ENCODE measurements at regions not wholly inside any gene's neighbourhood (a gene's known extent, or its start where the extent isn't known, plus 50 kb on each side); places are given as distances from the start of the nearest gene placed in this dataset.

- no peak for DNase-seq (ENCODE audit: low read depth in 2 of 2)
These were observed 644.0 kb downstream of the PTPRC start for GRCh38 chr1:199282751-199283305.

DNA sequence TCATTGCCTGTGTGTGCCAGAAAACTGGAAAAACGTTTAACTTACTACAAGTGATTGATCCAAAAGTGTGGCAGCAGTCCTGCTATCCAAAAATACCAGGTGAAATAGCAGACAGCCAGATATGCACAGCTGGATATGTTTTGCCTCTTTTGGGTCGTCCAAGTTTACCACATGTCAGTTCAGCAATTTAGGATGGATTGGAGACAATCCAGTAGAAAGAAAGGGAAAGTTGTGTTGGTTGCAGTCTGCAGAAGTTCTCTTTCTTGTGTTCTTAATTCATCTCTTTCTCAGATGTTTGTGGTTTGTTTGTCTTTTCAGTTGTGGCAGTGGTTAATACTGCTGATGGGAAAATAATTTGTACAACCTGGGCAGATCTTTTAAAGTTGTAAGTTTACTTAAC, 645.0 kb downstream of the PTPRC start:
- no peak for DNase-seq (ENCODE audit: low read depth in 2 of 2)

DNA sequence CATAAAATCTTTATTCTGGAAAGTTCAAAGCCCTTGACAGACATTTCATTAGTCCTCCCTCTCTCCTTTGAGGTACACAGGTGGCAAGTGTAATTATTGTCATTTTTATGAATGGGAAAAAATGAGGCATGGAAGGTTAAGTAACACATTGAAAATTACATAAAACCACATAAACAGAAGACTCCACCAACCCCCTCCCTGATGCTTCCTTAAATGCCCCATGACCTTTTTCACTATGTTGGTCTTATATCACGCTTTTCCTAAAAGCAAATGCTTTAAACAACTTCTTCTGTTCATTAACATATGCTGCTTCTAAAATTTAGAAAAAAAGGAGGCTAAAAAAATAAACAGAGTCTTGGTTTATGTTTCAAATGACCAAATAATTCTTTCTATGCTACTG, 648.4 kb downstream of the PTPRC start:
- DNase-seq (ENCODE audit: low read depth in 2 of 2), result no peak

DNA sequence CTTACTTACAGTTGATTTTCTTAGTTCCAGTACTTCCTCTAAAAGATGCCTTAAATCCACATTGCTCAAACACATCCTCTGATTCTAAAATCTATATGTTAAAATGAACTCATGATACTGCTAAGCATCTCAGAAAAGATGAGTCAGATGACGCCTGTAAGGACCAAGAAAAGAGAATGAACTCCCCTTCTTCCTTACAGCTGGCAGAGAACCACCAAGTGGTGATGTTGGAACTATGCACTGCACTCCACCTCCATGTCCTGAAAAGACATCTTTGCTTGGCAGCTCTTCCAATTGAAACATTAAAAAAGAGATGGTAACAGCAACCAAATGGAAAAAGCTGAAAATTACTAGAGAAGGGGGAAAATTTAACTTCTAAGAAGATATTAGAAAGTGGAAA, 648.8 kb downstream of the PTPRC start:
- DNase-seq (ENCODE audit: low read depth in 2 of 2), result no peak

- DNase-seq (ENCODE audit: low read depth in 2 of 2), result no peak
These were observed 651.3 kb downstream of the PTPRC start for GRCh38 chr1:199290186-199290585.

GRCh38 chr1:199291022-199291740, 652.3 kb downstream of the PTPRC start:
- no peak for DNase-seq (ENCODE audit: low read depth in 2 of 2)

- DNase-seq (ENCODE audit: low read depth in 2 of 2), result no peak
These were observed 654.1 kb downstream of the PTPRC start for GRCh38 chr1:199292896-199293295.

DNA sequence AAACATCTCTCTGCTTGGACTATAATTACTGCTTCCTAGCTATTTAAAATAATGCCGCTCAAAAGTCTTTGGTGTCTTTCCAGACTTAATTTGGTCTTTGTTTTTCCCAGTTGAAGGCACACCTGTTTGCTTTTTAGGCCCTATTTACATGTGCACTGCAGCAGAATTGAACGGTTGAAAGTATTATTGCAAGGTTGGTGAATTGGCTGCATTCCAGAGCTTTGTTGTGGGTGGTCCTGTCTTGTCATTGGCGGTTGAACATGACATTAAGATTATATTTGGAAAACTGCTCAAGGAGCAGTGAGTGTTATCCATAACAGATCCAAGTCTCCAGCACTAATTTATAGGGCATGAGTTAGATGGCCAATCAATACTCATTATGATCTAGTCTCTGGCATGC, 656.3 kb downstream of the PTPRC start:
- no peak for DNase-seq (ENCODE audit: low read depth in 2 of 2)

GRCh38 chr1:199297174-199297573, 658.3 kb downstream of the PTPRC start:
- DNase-seq (ENCODE audit: low read depth in 2 of 2), result no peak

- no peak for DNase-seq (ENCODE audit: low read depth in 2 of 2)
These were observed 659.0 kb downstream of the PTPRC start for GRCh38 chr1:199297887-199298286.

- no peak for DNase-seq (ENCODE audit: low read depth in 2 of 2)
These were observed 660.0 kb downstream of the PTPRC start for GRCh38 chr1:199298825-199299224.

DNA sequence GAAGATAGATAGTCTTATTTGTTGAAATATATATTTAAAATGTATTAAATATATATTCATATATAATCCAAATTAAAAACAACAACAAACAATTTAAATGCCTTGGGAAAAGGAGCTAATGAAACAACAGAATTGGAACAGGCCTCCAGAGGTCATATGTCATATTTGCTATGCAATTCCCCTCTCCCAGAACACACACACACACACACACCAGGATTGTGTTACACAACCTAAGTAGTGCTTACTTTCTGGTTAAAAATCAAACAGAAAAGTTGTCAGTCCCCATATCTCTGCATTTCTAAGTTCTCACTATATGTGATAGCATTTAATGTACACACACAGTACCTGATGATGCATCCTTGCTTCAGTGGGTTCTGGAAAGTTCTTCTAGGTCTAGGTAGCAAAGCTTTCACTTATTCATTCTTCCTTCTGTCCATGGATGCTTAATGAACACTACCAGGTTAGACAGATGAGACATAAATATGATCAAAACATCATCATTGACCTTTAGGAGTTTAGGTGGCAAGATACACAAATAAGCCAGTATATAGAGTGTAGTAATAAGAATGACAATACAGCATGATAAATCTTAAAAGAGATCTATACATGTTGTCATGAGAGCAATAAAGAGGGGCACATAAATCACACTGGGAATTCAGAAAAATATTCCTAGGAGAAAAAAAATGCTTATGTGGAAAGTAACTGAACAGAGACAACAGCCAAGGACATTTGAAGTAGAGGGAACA, 662.8 kb downstream of the PTPRC start:
- no peak for DNase-seq (ENCODE audit: low read depth in 2 of 2)

- DNase-seq (ENCODE audit: low read depth in 2 of 2), result no peak
These were observed 663.7 kb downstream of the PTPRC start for GRCh38 chr1:199302554-199302953.

GRCh38 chr1:199303035-199303434, 664.2 kb downstream of the PTPRC start:
- no peak for DNase-seq (ENCODE audit: low read depth in 2 of 2)

DNA sequence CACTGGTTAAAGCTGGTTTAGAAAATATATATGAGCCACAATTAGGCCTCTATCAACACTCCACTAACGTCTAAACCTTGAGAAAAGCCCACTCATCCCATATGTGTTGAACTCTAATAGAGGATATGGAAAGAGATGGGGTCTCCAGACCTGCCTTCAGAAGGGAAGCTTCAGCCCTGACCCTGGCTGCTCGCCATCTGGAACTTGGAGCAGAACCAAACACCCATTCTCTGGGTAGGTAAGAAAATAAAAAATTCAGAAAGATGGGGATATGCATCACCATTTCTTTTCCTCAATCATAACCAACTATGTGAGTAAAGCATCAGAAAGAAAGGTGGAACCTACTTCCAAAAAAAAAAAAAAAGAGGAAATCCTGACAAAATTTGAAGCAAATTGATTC, 666.2 kb downstream of the PTPRC start:
- DNase-seq (ENCODE audit: low read depth in 2 of 2), result no peak

DNA sequence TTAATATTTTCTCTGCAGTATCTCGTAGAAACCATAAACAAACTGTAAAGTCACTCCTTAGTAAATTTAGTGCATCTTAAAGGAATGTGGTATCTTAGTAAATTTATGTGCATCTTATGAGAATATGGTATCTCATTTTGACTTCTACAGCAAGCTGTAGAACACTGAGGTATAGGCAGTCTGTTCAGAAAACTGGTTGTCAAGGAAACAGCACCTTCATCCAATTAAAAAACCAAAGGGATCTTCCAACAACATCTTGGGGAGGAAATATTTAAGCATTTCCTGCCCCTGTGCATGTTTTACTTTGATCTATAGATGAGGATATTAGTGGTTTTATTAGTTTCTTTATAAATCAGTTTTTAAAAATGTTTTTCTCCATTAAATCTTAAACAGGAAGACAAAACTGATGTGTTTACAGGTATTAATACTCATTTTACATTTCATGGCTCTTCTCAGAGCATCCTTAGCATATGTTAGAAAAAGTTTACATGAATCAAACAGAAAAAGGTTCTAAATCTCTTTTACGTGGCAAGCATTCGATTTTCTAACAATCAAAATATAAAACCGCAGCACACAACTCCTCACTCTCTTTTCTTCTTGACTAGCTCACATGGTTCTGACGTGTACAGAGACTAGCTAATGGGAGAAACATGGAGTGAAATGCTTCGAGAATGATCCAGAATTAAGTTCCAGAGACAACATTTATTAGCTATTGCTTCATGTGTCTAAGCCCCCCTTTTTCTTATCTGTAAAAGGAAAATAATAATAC, 668.8 kb downstream of the PTPRC start:
- DNase-seq (ENCODE audit: low read depth in 2 of 2), result no peak

- no peak for DNase-seq (ENCODE audit: low read depth in 2 of 2)
These were observed 669.6 kb downstream of the PTPRC start for GRCh38 chr1:199308349-199308846.

- no peak for DNase-seq (ENCODE audit: low read depth in 2 of 2)
These were observed 671.9 kb downstream of the PTPRC start for GRCh38 chr1:199310708-199311107.

DNA sequence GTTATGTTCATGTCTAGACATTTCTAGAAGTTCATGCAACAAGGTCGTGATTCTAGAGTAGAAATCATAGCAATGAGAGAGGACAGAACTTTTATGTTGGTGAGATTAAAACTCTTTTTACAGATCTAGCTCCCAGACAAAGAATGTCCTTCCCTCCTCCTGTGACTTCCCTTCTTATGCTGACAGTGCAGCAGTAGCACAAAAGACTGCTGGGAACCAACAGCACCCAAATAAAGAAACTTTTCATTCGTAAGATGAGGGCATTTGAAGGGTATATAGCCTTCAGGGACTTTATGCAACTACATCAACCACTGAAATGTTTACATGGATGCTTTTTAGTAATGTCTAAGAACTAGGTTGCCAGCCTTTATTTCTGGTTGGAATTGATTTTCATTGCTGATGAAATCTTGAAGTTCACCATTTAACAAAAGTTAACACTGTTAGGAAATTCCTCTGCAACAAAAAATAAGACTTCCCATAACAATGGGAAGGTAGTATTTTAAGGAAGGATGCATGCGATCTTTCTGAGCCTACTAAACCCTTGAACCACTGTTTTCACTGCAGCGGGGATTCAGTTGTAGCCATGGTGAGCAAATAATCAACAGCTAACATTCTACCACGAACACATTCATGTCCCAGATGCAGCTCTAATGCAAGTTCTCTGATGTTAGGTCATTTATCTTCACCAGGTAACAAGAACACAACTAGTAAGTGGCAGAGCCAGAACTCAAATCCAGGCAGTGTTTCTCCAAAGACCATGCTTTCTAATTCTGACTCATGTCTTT, 672.8 kb downstream of the PTPRC start:
- no peak for DNase-seq (ENCODE audit: low read depth in 2 of 2)

GRCh38 chr1:199312626-199313025, 673.8 kb downstream of the PTPRC start:
- DNase-seq (ENCODE audit: low read depth in 2 of 2), result no peak

DNA sequence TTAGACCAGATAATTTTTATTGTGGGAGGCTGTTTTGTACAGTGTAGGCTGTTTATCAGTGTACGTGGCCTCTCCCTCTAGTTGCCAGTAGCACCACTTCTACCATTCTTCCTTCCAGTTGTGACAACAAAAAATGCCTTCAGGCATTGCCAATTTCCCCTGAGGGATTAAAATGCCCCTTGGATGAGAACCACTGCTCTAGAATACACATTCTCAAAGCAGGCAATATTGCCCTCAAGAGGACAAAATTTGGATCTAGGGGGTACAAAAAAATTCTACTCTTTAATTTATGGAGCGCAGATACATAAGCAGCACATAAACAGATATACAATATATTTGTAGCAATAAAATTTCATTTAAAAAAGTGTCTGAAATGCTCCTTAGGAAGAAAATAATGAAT, 674.6 kb downstream of the PTPRC start:
- no peak for DNase-seq (ENCODE audit: low read depth in 2 of 2)
